PC-3 (cell line): ENCODE measurements at regions not wholly inside any gene's neighbourhood (a gene's known extent, or its start where the extent isn't known, plus 50 kb on each side); places are given as distances from the start of the nearest gene placed in this dataset.

ENCODE experiments used
- CTCF ChIP-seq: fragments of 300-600 bp; sonication (generic); conservative IDR thresholded peaks from 2 replicates; pipeline ENCODE4 v1.5.1; 2017; ENCODE audit warnings: antibody characterized with exemption, low read depth, mild to moderate bottlenecking, low read length
- EZH2 ChIP-seq: fragments of 300-600 bp; sonication (generic); IDR thresholded peaks from one replicate; pipeline ENCODE4 v1.6.1; 2017; ENCODE audit warnings: antibody characterized with exemption, mild to moderate bottlenecking, low read length; ENCODE audit not compliant: unreplicated experiment
- EZH2phosphoT487 ChIP-seq: fragments of 300-600 bp; sonication (generic); IDR thresholded peaks from 2 replicates; pipeline ENCODE4 v1.6.1; 2018; ENCODE audit warnings: mild to moderate bottlenecking, antibody characterized with exemption, low read length, borderline replicate concordance

- TF ChIP-seq CTCF (no peak), EZH2 (no peak), EZH2phosphoT487 (no peak)
Observed at GRCh38 chr3:21357241-21357640, 393.8 kb downstream of the ZNF385D start.
